ENCODE measurements at regions not wholly inside any gene's neighbourhood (a gene's known extent, or its start where the extent isn't known, plus 50 kb on each side); places are given as distances from the start of the nearest gene placed in this dataset.

- H3K4me2 ChIP-seq (ENCODE audit: low read length): peak overlapping the region; percentile 73
- H3K9ac ChIP-seq (ENCODE audit: low read length): peak overlapping the region; percentile 49
- H3K27me3 ChIP-seq (ENCODE audit: low read length): no peaks in the 10 kb centered on the region
- H3K9me3 ChIP-seq (ENCODE audit: low read length): no peaks in the 10 kb centered on the region
- intact Hi-C loops (cut with micrococcal nuclease): loop anchor here (10.0 kb wide), 2 partner anchors 327 to 357 kb away; no protein-coding TSS in a partner anchor
- peaks cover 49% of the 10 kb centered on the region for H3K4me1 ChIP-seq (ENCODE audit: insufficient read depth, low read length)
- ATAC-seq (peak; percentile 39), DNase-seq (peak; percentile 64)
- H3K36me3 ChIP-seq (ENCODE audit: low read depth, low read length): no peaks in the 10 kb centered on the region
- peak overlapping the region; percentile 46; the same call in 1 of the 2 replicates for H3K4me3 ChIP-seq (ENCODE audit: low read length)
- BruUV-seq (replicated peaks): no TSS peak
- no peak overlapping the region for H2AFZ ChIP-seq (ENCODE audit: low read length)
- TF ChIP-seq CTCF (conservative IDR thresholded peaks at IDR 0.05; ENCODE audit: low read depth, low read length): no peak
- no peak for TF ChIP-seq EZH2 (IDR thresholded peaks at IDR 0.05; ENCODE audit: low read length, unreplicated experiment)
- no peak for TF ChIP-seq EZH2phosphoT487 (IDR thresholded peaks at IDR 0.05; ENCODE audit: borderline replicate concordance, low read length)
- no peaks in the 10 kb centered on the region for H3K9me2 ChIP-seq (replicated peaks; ENCODE audit: low read length)
- no peaks in the 10 kb centered on the region for H3K79me2 ChIP-seq (ENCODE audit: low read length)
- H4K20me1 ChIP-seq (ENCODE audit: low read length): no peaks in the 10 kb centered on the region
- peaks cover 12% of the 10 kb centered on the region for H3F3A ChIP-seq (ENCODE audit: low read length, unreplicated experiment)
- POLR2A ChIA-PET (ENCODE audit: unreplicated experiment): interaction anchor here (0.6 to 1.4 kb wide), 5 partner anchors 22 to 237 kb away, joined by 3 to 4 read pairs (median 4); partner anchors contain the start of genes CAV2 and TES
- CTCF ChIA-PET: interaction anchor here (1.4 kb wide), 1 partner anchor 9 kb away, joined by 3 read pairs; no protein-coding TSS in a partner anchor
- H3K27ac ChIP-seq (ENCODE audit: low read length): peak overlapping the region; percentile 88
Observed at GRCh38 chr7:116447436-116447835, 52.1 kb upstream of the CAV2 start.

GRCh38 chr7:116447966-116448839 lies 51.3 kb upstream of the CAV2 start:
- peak overlapping the region; percentile 88 for H3K27ac ChIP-seq (ENCODE audit: low read length)
- no peaks in the 10 kb centered on the region for H3K36me3 ChIP-seq (ENCODE audit: low read depth, low read length)
- H3F3A ChIP-seq (ENCODE audit: low read length, unreplicated experiment): peaks cover 12% of the 10 kb centered on the region
- POLR2A ChIA-PET (ENCODE audit: unreplicated experiment): interaction anchor here (0.5 to 1.4 kb wide), 6 partner anchors 23 to 238 kb away, joined by 3 to 8 read pairs (median 4); partner anchors contain the start of genes CAV2 and TES
- H3K9me3 ChIP-seq (ENCODE audit: low read length): no peaks in the 10 kb centered on the region
- H3K9ac ChIP-seq (ENCODE audit: low read length): peak overlapping the region; percentile 49
- peak overlapping the region; percentile 73 for H3K4me2 ChIP-seq (ENCODE audit: low read length)
- no peaks in the 10 kb centered on the region for H3K9me2 ChIP-seq (replicated peaks; ENCODE audit: low read length)
- H3K4me3 ChIP-seq (ENCODE audit: low read length): peak overlapping the region; percentile 46; the same call in 1 of the 2 replicates
- DNase-seq (peak; percentile 55), ATAC-seq (peak; percentile 76)
- H4K20me1 ChIP-seq (ENCODE audit: low read length): no peaks in the 10 kb centered on the region
- peaks cover 43% of the 10 kb centered on the region for H3K4me1 ChIP-seq (ENCODE audit: insufficient read depth, low read length)
- H2AFZ ChIP-seq (ENCODE audit: low read length): no peak overlapping the region
- CTCF ChIA-PET: interaction anchor here (0.6 to 1.4 kb wide), 2 partner anchors 10 to 141 kb away, joined by 3 to 5 read pairs; no protein-coding TSS in a partner anchor
- TF ChIP-seq EZH2phosphoT487 (IDR thresholded peaks at IDR 0.05; ENCODE audit: borderline replicate concordance, low read length) (no peak), CTCF (conservative IDR thresholded peaks at IDR 0.05; ENCODE audit: low read depth, low read length) (no peak), EZH2 (IDR thresholded peaks at IDR 0.05; ENCODE audit: low read length, unreplicated experiment) (no peak)
- H3K27me3 ChIP-seq (ENCODE audit: low read length): no peaks in the 10 kb centered on the region
- no peaks in the 10 kb centered on the region for H3K79me2 ChIP-seq (ENCODE audit: low read length)
- no TSS peak for BruUV-seq (replicated peaks)
- intact Hi-C loops (cut with micrococcal nuclease): loop anchor here (10.0 kb wide), 2 partner anchors 327 to 357 kb away; no protein-coding TSS in a partner anchor
